ENCODE measurements at regions not wholly inside any gene's neighbourhood (a gene's known extent, or its start where the extent isn't known, plus 50 kb on each side); places are given as distances from the start of the nearest gene placed in this dataset.

DNA sequence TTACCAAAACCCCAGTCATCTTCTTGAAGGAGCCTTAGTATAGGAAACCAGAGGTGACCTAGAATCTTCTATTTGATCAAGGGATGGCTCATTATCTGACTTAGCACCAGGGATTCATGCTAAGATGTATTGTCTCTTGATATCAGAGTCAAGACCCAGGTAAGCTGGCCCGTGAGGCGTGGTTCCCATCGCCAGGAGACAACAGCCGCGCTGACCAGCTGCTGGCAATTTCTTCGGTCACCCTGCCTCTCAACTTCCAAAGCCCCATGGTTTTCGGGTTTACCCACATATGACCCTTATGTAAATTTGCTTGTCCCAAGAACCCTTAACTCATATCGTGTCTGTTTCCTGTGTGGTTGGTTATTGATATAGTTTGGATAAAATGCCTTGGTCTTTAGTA, 77.7 kb upstream of the VSTM2B start:
- H3K27ac ChIP-seq, result no peak overlapping the region
- TF ChIP-seq, protein P1, sequence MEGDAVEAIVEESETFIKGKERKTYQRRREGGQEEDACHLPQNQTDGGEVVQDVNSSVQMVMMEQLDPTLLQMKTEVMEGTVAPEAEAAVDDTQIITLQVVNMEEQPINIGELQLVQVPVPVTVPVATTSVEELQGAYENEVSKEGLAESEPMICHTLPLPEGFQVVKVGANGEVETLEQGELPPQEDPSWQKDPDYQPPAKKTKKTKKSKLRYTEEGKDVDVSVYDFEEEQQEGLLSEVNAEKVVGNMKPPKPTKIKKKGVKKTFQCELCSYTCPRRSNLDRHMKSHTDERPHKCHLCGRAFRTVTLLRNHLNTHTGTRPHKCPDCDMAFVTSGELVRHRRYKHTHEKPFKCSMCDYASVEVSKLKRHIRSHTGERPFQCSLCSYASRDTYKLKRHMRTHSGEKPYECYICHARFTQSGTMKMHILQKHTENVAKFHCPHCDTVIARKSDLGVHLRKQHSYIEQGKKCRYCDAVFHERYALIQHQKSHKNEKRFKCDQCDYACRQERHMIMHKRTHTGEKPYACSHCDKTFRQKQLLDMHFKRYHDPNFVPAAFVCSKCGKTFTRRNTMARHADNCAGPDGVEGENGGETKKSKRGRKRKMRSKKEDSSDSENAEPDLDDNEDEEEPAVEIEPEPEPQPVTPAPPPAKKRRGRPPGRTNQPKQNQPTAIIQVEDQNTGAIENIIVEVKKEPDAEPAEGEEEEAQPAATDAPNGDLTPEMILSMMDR (IDR thresholded peaks at IDR 0.05; ENCODE audit: low read depth, low read length), result no peak
- no peak overlapping the region for H3K4me3 ChIP-seq (ENCODE audit: low read depth, low read length)
- DNase-seq, result no peak
- H3K9me3 ChIP-seq (ENCODE audit: severe bottlenecking), result no peaks in the 10 kb centered on the region
- H3K36me3 ChIP-seq, result no peaks in the 10 kb centered on the region
- peaks cover 89% of the 10 kb centered on the region for H3K27me3 ChIP-seq (ENCODE audit: insufficient read depth, low read depth, severe bottlenecking)

DNA sequence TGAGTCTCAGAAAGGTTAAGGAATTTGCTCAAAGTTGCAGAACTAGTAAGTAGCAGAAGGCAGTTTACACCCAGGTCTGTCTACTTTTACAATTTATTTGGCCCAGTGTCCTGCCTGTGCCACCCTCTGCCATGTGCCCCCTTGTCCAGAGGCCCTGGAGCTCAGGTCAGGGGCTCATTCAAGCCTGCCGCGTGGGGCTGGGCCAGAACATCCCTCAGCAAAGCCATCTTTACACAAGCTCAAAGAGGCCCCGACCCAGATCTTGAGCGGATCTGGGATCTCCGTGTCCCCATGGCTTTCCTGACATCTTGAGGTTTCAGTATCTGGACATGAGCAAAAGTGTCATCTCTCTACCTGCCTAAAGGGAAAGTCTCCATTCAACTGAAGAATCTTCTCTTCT, 76.4 kb upstream of the VSTM2B start:
- DNase-seq, result no peak
- no peak overlapping the region for H3K4me3 ChIP-seq (ENCODE audit: low read depth, low read length)
- no peaks in the 10 kb centered on the region for H3K36me3 ChIP-seq
- TF ChIP-seq, protein P1 (IDR thresholded peaks at IDR 0.05; ENCODE audit: low read depth, low read length), result no peak
- H3K27ac ChIP-seq, result no peak overlapping the region
- peaks cover 92% of the 10 kb centered on the region for H3K27me3 ChIP-seq (ENCODE audit: insufficient read depth, low read depth, severe bottlenecking)
- no peaks in the 10 kb centered on the region for H3K9me3 ChIP-seq (ENCODE audit: severe bottlenecking)

DNA sequence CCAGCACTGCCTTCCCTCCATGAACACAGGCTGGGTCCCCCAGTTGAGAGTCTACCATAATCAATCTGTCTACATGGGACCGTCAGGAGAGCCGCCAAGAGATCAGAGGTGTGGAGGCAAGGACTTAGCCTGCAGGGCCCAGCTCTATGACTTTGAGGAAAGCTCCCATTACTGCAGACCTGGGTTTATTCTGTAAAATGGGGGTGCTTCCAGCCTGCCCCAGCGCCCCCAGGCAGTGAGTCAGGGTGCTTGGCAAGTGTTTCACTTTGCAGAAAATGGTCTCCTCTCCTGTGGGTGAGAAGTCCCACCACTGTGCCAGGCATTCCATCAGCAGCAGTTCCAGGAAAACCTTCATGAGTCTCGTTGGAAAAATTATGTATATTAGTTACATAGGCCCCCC, 75.5 kb upstream of the VSTM2B start:
- TF ChIP-seq, protein P1 (IDR thresholded peaks at IDR 0.05; ENCODE audit: low read depth, low read length), result no peak
- Histone ChIP-seq H3K27ac (no peak overlapping the region), H3K9me3 (ENCODE audit: severe bottlenecking) (no peaks in the 10 kb centered on the region), H3K36me3 (no peaks in the 10 kb centered on the region), H3K27me3 (ENCODE audit: insufficient read depth, low read depth, severe bottlenecking) (peaks cover 92% of the 10 kb centered on the region), H3K4me3 (ENCODE audit: low read depth, low read length) (no peak overlapping the region)
- no peak for DNase-seq

DNA sequence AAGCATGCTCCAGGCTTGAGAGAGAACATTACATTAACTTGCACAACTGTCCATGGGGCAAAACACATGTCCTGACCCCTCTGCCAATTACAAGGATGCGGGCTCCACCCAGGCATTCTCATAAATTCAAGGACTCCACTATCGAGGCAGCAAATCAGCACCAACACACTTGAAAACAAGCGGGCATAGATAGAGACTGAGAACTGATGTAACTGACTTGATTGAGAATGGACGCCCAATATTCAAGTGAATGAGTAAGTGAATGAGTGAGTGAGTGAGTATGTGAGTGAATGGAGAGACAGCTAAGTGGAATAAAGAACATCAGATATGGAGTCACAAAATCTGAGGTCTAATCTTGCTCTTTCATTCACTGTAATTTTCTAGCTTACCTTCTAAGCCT, 75.0 kb upstream of the VSTM2B start:
- Histone ChIP-seq H3K27me3 (ENCODE audit: insufficient read depth, low read depth, severe bottlenecking) (peaks cover 89% of the 10 kb centered on the region), H3K27ac (no peak overlapping the region), H3K9me3 (ENCODE audit: severe bottlenecking) (no peaks in the 10 kb centered on the region), H3K4me3 (ENCODE audit: low read depth, low read length) (no peak overlapping the region), H3K36me3 (no peaks in the 10 kb centered on the region)
- no peak for DNase-seq
- TF ChIP-seq, protein P1 (IDR thresholded peaks at IDR 0.05; ENCODE audit: low read depth, low read length), result no peak

DNA sequence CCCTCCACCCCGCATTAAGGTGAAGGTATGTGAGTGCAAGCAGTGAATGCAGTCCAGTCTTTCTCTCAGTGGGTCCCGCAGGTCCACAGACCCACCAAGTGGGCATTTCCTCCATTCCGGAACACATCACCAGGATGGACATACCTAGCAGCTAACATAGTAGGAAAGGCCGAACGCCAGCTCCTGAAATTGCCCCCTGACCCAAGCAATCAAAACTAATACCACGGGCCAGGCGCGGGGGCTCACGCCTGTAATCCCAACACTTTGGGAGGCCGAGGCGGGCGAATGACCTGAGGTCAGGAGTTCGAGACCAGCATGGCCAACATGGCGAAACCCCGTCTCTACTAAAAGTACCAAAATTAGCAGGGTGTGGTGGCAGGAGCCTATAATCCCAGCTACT, 71.7 kb upstream of the VSTM2B start:
- Histone ChIP-seq H3K36me3 (no peaks in the 10 kb centered on the region), H3K27ac (no peak overlapping the region), H3K4me3 (ENCODE audit: low read depth, low read length) (no peak overlapping the region), H3K27me3 (ENCODE audit: insufficient read depth, low read depth, severe bottlenecking) (peaks cover 69% of the 10 kb centered on the region), H3K9me3 (ENCODE audit: severe bottlenecking) (no peaks in the 10 kb centered on the region)
- DNase-seq, result no peak
- TF ChIP-seq, protein P1 (IDR thresholded peaks at IDR 0.05; ENCODE audit: low read depth, low read length), result no peak

DNA sequence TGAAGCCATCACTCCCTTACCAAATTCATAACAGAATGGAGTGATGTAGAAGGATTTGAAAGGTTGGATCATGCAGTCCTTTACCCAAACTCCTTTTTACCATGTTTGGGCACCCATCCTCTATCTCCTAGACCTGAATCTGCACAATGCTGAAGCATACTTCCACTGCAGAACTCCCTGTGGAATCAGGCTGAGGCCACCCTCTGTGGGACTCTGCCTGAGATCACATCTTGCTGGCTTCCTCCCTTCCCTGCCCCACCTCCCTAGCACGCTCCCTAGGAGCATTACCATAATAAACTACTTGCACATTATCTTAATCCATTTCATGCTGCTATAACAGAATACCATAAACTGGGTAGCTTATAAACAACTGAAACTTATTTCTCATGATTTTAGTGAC, 68.4 kb upstream of the VSTM2B start:
- no peak overlapping the region for H3K27ac ChIP-seq

More for the DNA sequence above, 68.4 kb upstream of the VSTM2B start:
- DNase-seq, result no peak
- H3K27me3 ChIP-seq (ENCODE audit: insufficient read depth, low read depth, severe bottlenecking), result peaks cover 37% of the 10 kb centered on the region
- no peak overlapping the region for H3K4me3 ChIP-seq (ENCODE audit: low read depth, low read length)
- no peaks in the 10 kb centered on the region for H3K36me3 ChIP-seq
- no peaks in the 10 kb centered on the region for H3K9me3 ChIP-seq (ENCODE audit: severe bottlenecking)
- TF ChIP-seq, protein P1 (IDR thresholded peaks at IDR 0.05; ENCODE audit: low read depth, low read length), result no peak

Data from WERI-Rb-1 (cell line).